ENCODE measurements at regions not wholly inside any gene's neighbourhood (a gene's known extent, or its start where the extent isn't known, plus 50 kb on each side); places are given as distances from the start of the nearest gene placed in this dataset.

- Mint-ChIP-seq H3K27me3 (no peaks in the 10 kb centered on the region), H3K9me3 (no peaks in the 10 kb centered on the region), H3K4me3 (no peak overlapping the region), H3K27ac (no peak overlapping the region), H3K4me1 (ENCODE audit: unreplicated experiment) (no peaks in the 10 kb centered on the region), H3K36me3 (no peaks in the 10 kb centered on the region)
- no peak for TF ChIP-seq CTCF (conservative IDR thresholded peaks at IDR 0.05)
- no peak for DNase-seq (ENCODE audit: extremely low spot score, unreplicated experiment)
Measured at GRCh38 chr10:37713642-37714041, 143.8 kb downstream of the ZNF248 start.

GRCh38 chr10:37713132-37713501 is 144.3 kb downstream of the ZNF248 start:
- TF ChIP-seq CTCF (conservative IDR thresholded peaks at IDR 0.05), result no peak
- no peaks in the 10 kb centered on the region for H3K27me3 Mint-ChIP-seq
- no peaks in the 10 kb centered on the region for H3K36me3 Mint-ChIP-seq
- H3K4me1 Mint-ChIP-seq (ENCODE audit: unreplicated experiment), result no peaks in the 10 kb centered on the region
- H3K9me3 Mint-ChIP-seq, result peaks cover 2% of the 10 kb centered on the region
- H3K4me3 Mint-ChIP-seq, result no peak overlapping the region
- DNase-seq (ENCODE audit: extremely low spot score, unreplicated experiment), result no peak
- no peak overlapping the region for H3K27ac Mint-ChIP-seq

- H3K27me3 Mint-ChIP-seq, result no peaks in the 10 kb centered on the region
- H3K4me3 Mint-ChIP-seq, result no peak overlapping the region
- no peaks in the 10 kb centered on the region for H3K36me3 Mint-ChIP-seq
- H3K27ac Mint-ChIP-seq, result no peak overlapping the region
- no peak for TF ChIP-seq CTCF (conservative IDR thresholded peaks at IDR 0.05)
- peaks cover 4% of the 10 kb centered on the region for H3K9me3 Mint-ChIP-seq
- H3K4me1 Mint-ChIP-seq (ENCODE audit: unreplicated experiment), result no peaks in the 10 kb centered on the region
- no peak for DNase-seq (ENCODE audit: extremely low spot score, unreplicated experiment)
Measured at GRCh38 chr10:37712489-37713131, 144.8 kb downstream of the ZNF248 start.

GRCh38 chr10:37711617-37712488 is 145.6 kb downstream of the ZNF248 start:
- Mint-ChIP-seq H3K4me3 (no peak overlapping the region), H3K27ac (no peak overlapping the region), H3K4me1 (ENCODE audit: unreplicated experiment) (no peaks in the 10 kb centered on the region), H3K36me3 (no peaks in the 10 kb centered on the region), H3K9me3 (peaks cover 4% of the 10 kb centered on the region), H3K27me3 (no peaks in the 10 kb centered on the region)
- no peak for TF ChIP-seq CTCF (conservative IDR thresholded peaks at IDR 0.05)
- DNase-seq (ENCODE audit: extremely low spot score, unreplicated experiment), result no peak

- no peak for DNase-seq (ENCODE audit: extremely low spot score, unreplicated experiment)
- Mint-ChIP-seq H3K9me3 (peaks cover 4% of the 10 kb centered on the region), H3K27ac (no peak overlapping the region), H3K27me3 (no peaks in the 10 kb centered on the region), H3K36me3 (no peaks in the 10 kb centered on the region), H3K4me3 (no peak overlapping the region), H3K4me1 (ENCODE audit: unreplicated experiment) (no peaks in the 10 kb centered on the region)
- TF ChIP-seq CTCF (conservative IDR thresholded peaks at IDR 0.05), result no peak
Measured at GRCh38 chr10:37710831-37711616, 146.4 kb downstream of the ZNF248 start.
